Neural progenitor cell (in vitro differentiated cells): ENCODE measurements at regions not wholly inside any gene's neighbourhood (a gene's known extent, or its start where the extent isn't known, plus 50 kb on each side); places are given as distances from the start of the nearest gene placed in this dataset.

Experiments used
- CTCF ChIP-seq: fragments of 200-600 bp; sonication (generic); IDR thresholded peaks from 2 replicates; pipeline ENCODE4 v1.5.1; 2017; ENCODE audit warnings: antibody characterized with exemption, mild to moderate bottlenecking
- EZH2phosphoT487 ChIP-seq: fragments of 200-600 bp; sonication (generic); IDR thresholded peaks from 2 replicates; pipeline ENCODE4 v1.6.1; 2017; ENCODE audit warnings: antibody characterized with exemption

GRCh38 chr16:5231246-5231759 is 133.7 kb upstream of the EEF2KMT start:
- TF ChIP-seq CTCF (no peak), EZH2phosphoT487 (no peak)
